LoVo (cell line): ENCODE measurements at regions not wholly inside any gene's neighbourhood (a gene's known extent, or its start where the extent isn't known, plus 50 kb on each side); places are given as distances from the start of the nearest gene placed in this dataset.
"Not testable (repeated sequence)": the region's sequence is repeated elsewhere in the genome, so short reads cannot be mapped to it uniquely, and the experiment has no call there.

Experiments
- DNase-seq: peaks from one replicate; pipeline ENCODE4 v3.0.0-alpha.2; 2016; ENCODE audit warnings: low spot score

DNA sequence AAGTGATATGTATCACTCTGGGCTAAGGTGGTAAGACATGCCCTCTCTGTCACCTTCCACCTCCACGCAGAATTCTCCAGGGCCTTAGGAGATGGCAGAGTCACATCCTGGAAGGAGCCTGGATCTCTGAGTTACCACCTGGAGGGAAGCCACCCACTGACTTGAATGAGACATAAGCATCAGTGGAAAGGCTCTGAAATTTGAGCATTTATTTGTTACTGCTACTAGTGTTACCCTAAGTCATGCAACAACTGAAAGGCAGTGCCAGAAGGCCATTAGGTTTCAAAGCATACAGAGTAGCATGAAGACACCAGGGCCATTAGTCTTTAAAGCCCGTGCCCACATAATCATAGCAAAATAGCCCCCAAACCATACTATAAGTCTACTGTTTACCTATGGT, 230.3 kb upstream of the IRF2BP2 start:
- no peak for DNase-seq

GRCh38 chr1:234839663-234840062, 229.7 kb upstream of the IRF2BP2 start:
- peak; percentile 42 for DNase-seq

- no peak for DNase-seq
Measured at GRCh38 chr1:234838820-234839219, 228.8 kb upstream of the IRF2BP2 start.

- no peak for DNase-seq
Measured at GRCh38 chr1:234838182-234838581, 228.2 kb upstream of the IRF2BP2 start.

DNA sequence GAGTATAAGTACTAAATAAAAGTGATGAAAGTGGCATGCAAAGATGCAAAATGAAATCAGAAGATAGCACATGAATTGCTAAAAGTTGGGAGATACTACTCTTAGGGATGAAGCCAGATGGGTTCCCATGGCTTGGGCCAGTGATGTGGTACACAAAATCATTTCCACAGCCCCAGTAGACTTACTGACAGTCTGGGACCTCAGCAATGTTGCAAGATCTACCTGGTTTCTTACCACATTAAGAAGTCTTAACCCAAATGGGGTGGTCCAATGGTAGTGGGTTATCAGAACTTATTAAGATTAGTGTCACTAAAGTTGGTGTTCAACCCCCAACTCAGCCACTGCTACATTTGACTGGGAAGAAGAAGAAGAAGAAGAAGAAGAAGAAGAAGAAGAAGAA, 227.7 kb upstream of the IRF2BP2 start:
- no peak for DNase-seq

- no peak for DNase-seq
Measured at GRCh38 chr1:234836776-234837357, 226.9 kb upstream of the IRF2BP2 start.

GRCh38 chr1:234836045-234836681, 226.2 kb upstream of the IRF2BP2 start:
- no peak for DNase-seq

DNA sequence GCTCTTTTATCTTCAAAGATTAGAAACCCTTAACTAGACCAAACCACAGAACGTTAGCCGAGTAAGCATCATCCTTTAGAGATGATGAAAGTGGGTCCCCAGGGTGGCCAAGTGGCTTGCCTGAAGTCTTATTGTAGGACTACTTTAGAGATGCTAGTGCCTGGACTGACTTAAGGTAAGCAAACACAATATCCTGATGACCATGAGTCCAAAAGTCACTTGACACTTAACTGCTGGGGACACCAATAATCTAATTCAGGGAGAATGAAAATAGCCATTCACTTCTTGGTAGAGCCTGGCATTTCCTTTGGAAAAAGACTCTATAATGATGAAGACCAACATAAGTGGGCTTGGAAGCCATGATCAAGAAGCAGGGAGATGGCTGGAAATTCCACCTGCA, 225.3 kb upstream of the IRF2BP2 start:
- DNase-seq, result no peak

GRCh38 chr1:234833646-234834045, 223.7 kb upstream of the IRF2BP2 start:
- DNase-seq, result no peak

DNA sequence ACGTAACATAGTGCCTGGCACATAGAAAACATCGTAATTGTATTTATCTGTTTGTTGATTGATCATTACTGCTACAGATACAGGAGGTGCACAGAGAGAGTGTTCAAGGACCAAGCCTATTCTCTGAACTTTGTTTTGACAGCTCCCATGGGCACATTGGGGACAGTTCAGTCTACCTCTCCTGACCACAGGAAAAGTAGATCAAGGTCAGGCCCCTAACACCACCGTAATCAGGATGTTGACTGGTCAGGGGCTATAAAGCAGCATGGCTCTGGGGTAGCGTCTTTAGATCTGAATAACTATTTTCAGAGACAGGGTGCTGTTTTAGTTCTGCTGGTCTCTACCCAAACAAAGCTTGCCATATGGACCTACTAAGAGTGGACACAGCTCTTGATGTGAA, 223.1 kb upstream of the IRF2BP2 start:
- DNase-seq, result no peak

DNA sequence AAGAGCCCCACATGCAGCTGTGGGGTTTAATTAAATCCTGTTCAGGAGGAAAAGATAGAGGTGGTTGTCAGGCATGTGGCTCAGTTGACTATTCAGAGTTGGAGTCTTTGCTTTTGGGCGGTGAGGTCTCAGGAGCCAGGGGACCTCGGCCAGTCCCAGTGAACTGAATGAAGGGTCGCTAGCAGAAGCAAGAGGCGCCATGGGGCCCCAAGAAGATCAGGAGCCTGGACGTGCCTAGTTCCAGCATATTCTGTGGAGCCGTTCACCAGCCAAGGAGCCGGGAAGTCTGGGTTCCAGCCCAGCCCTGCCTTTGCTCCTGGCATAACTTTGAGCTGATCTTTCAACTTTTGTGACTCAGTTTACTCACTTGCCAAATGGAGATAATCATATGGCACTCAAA, 217.7 kb upstream of the IRF2BP2 start:
- no peak for DNase-seq

DNA sequence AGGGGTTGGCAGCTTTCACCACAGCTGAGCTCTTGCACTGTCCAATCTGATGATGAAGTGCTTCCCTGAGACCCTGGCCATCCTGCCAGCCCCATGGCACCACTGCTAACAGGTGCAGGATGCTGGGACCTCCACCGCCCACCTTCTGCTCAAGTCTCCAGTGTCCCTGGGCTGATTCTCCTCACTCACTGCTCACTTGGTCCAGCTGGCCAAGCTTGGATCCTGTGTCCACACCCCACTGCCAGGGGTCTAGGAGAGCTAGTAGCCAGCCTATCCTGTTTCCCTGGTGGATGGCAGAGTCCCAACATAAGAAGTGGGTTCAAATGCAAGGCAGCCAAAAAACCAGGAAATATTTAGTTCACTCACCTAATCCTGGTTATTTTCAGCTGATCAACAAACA, 217.2 kb upstream of the IRF2BP2 start:
- no peak for DNase-seq

GRCh38 chr1:234826352-234826751, 216.4 kb upstream of the IRF2BP2 start:
- DNase-seq, result no peak

GRCh38 chr1:234825498-234826165, 215.7 kb upstream of the IRF2BP2 start:
- no peak for DNase-seq

DNA sequence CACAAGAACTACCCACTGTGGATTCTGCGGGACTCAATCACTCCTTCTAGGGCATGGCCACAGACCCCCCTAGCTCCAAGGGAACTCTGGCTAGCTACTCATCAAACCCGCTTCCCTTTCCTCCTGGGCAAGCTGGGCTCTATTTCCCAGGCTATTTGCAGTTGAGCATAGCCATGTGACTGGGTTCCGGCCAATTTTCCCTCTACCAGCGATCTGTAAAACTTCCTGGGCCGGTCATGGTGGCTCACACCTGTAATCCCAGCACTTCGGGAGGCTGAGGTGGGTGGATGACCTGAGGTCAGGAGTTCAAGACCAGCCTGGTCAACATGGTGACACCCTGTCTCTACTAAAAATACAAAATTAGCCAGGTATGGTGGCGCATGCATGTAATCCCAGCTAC, 214.9 kb upstream of the IRF2BP2 start:
- DNase-seq, result not testable (repeated sequence)

- DNase-seq, result peak; percentile 88
Measured at GRCh38 chr1:234823191-234824176, 213.5 kb upstream of the IRF2BP2 start.

GRCh38 chr1:234821840-234822239, 211.9 kb upstream of the IRF2BP2 start:
- no peak for DNase-seq

DNA sequence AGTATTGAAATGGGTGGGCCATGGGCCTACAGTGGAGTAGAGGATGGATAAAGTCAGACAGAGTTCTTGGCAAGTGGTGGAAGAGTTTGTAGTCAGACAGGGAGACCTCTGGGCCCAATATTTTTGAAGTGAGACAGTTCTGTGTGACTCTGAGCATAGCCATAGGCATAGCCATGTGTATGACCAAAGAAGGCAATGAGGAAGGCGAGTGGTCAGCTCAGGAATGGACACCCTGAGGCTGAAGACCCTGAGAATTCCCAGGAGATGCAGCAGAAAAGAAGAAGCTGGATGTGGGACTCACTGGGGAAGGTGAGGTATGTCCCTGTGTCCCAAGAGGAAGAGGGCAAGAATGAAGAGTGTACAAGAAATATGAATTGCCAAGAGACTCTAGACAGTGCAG, 210.6 kb upstream of the IRF2BP2 start:
- no peak for DNase-seq

DNA sequence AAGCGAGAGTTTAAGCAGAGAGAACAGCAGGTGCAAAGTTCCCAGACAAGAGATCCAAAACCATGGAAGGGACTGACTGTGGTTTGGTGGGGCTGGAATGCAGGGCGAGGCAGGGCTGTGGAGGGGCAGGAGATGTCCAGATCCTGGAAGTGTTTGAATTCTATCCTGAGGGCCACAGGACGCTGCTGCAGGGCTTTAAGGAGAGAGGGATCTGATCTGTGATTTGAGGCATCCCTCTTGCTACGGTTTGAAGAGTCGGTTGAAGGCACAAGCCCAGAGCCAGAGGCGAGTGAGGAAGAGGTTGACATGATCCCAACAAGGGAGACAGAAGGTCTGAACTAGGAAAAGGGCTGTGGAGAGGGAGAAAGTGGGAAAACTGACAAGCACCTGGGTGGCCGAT, 209.9 kb upstream of the IRF2BP2 start:
- DNase-seq, result not testable (repeated sequence)

- DNase-seq, result not testable (repeated sequence)
Measured at GRCh38 chr1:234818040-234818387, 208.0 kb upstream of the IRF2BP2 start.

DNA sequence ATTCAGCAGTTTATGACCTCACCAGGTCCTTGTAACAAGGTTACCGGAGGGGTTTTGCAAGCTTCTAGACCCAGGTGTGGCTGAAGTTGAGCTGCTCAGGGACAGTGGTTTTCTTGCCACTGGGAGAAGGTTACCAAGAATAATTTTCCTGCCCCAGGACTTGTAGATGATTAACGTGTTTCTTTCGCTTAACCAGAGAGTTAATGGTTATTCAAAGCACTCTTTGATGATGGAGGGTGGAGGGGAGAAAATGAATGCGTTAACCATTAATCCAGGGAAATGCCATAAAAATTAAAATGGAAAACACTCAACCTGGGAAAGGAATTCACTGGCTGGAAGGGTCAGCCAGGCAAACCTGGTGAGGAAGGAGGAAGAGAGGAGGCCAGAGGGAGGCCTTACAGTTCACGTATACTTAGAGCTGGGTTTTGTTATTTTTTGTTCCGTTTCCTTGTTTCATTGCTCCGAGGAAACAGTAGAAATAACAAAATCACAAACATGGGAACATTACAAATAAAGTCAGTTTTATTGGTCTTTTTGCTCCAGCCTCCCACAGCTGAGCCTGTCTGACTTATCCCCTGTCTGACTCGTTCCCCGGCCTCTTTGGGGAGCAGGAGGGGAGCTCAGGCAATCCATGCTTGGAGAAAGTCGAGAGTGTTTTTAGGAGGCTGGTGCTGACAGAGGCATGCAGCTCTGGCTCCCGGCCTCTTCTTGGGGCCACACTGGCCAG, 207.5 kb upstream of the IRF2BP2 start:
- DNase-seq, result peak; percentile 84

DNA sequence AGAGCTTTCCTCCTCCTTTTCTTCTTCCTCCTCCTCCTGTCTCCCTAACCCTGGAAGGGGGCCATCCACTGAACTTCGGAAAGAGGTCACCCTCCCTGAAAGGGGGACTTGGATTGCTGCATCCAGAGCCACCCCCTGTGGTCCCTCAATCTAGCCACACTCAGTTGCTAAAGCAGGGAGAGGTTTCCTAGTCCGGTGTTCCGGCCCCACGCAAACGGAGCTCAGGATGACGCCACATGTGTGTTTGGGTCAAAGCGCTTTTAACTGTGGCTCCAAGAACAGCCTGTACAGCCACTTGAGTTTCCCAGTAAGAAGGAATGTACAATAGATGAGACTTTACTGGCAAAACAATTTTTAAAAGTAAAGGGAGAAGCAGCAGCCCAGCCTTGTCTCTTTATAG, 206.9 kb upstream of the IRF2BP2 start:
- not testable (repeated sequence) for DNase-seq
